Vagina (tissue), 2 donors: ENCODE measurements at regions not wholly inside any gene's neighbourhood (a gene's known extent, or its start where the extent isn't known, plus 50 kb on each side); places are given as distances from the start of the nearest gene placed in this dataset.

Experiments
- DNase-seq, 2 donors: peaks; one replicate each; pipeline ENCODE4 v3.0.0-alpha.2; 2017; ENCODE audit errors: extremely low spot score in 2 of 2
- H3K27ac ChIP-seq: fragments of 200-600 bp; sonication (generic); one replicate; pipeline ENCODE4 v1.5.1; 2019
- H3K27me3 ChIP-seq: fragments of 200-600 bp; sonication (generic); one replicate; pipeline ENCODE4 v1.5.1; 2019
- H3K36me3 ChIP-seq, 2 donors: fragments of 200-600 bp; sonication (generic); one replicate each; pipeline ENCODE4 v1.5.1; 2017 to 2019
- H3K4me1 ChIP-seq: fragments of 200-600 bp; sonication (generic); one replicate; pipeline ENCODE4 v1.5.1; 2019
- H3K4me3 ChIP-seq, 2 donors: fragments of 200-600 bp; sonication (generic); 1 replicate in 1 of 2; 2 replicates in 1 of 2; pipeline ENCODE4 v1.5.1; 2016 to 2019
- H3K9me3 ChIP-seq: fragments of 200-600 bp; sonication (generic); one replicate; pipeline ENCODE4 v1.5.1; 2019
- POLR2A ChIP-seq, 2 donors: fragments of 450-650 bp; IDR thresholded peaks; one replicate each; pipeline ENCODE4 v1.6.1; 2017; ENCODE audit warnings: antibody characterized with exemption in 2 of 2, mild to moderate bottlenecking in 2 of 2, moderate library complexity in 2 of 2
- POLR2AphosphoS5 ChIP-seq, 2 donors: sonication (generic); formaldehyde crosslinking; IDR thresholded peaks; one replicate each; pipeline ENCODE4 v1.9.0; 2017; ENCODE audit warnings: antibody characterized with exemption in 2 of 2, mild to moderate bottlenecking in 2 of 2, low read depth in 1 of 2; ENCODE audit not compliant: insufficient read depth in 1 of 2
- intact Hi-C: fragments of 100-400 bp; cut with DNase I; formaldehyde crosslinking; loops from one replicate; pipeline ENCODE4 v1.15.1; 2023
- TF ChIP-seq, protein P1 (sequence below), 3 experiments: fragments of 450-650 bp in 2 of 3; fragments of 200-600 bp in 1 of 3; sonication (generic) in 1 of 3; IDR thresholded peaks; one replicate each; pipeline ENCODE4 v1.5.1; 2017 to 2019; ENCODE audit warnings: antibody characterized with exemption in 3 of 3, mild to moderate bottlenecking in 2 of 3, moderate library complexity in 2 of 3

DNA sequence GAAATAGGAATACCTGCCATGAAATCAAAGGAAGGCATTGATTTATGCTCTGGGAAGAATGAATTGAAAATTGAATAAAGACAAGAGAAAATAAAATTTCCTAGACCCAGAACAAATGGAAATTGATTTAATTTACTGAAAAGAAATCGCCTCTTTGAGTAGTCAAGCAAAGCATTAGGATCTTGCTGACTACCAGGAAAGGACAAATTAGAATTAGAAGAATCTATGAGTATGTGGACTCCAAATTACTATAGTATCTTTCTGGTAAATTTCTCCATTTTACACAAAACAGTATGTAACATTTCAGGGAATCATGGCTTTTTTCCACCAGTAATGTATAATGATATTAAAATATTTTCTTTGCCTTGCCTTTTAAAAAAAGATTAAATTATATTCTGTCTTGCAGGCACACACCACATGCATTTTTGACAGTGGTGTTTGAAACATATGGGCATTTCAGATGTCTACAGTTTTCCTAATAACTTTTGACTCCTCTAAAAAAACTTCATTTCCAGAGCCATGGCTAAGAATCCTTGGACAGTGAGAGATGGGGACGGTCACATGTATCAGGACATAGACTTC, 768.7 kb upstream of the NRSN1 start:
- H3K27ac ChIP-seq: no peak overlapping the region
- TF ChIP-seq POLR2AphosphoS5 (IDR thresholded peaks at IDR 0.05; ENCODE audit: insufficient read depth in 1 of 2, low read depth in 1 of 2) (no peak), POLR2A (IDR thresholded peaks at IDR 0.05) (no peak)
- TF ChIP-seq, protein P1, sequence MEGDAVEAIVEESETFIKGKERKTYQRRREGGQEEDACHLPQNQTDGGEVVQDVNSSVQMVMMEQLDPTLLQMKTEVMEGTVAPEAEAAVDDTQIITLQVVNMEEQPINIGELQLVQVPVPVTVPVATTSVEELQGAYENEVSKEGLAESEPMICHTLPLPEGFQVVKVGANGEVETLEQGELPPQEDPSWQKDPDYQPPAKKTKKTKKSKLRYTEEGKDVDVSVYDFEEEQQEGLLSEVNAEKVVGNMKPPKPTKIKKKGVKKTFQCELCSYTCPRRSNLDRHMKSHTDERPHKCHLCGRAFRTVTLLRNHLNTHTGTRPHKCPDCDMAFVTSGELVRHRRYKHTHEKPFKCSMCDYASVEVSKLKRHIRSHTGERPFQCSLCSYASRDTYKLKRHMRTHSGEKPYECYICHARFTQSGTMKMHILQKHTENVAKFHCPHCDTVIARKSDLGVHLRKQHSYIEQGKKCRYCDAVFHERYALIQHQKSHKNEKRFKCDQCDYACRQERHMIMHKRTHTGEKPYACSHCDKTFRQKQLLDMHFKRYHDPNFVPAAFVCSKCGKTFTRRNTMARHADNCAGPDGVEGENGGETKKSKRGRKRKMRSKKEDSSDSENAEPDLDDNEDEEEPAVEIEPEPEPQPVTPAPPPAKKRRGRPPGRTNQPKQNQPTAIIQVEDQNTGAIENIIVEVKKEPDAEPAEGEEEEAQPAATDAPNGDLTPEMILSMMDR (IDR thresholded peaks at IDR 0.05): no peak
- H3K4me1 ChIP-seq: no peaks in the 10 kb centered on the region
- no peaks in the 10 kb centered on the region for H3K36me3 ChIP-seq
- H3K4me3 ChIP-seq: no peak overlapping the region
- DNase-seq: no peak
- no peaks in the 10 kb centered on the region for H3K9me3 ChIP-seq
- intact Hi-C loops: no loop called here
- no peaks in the 10 kb centered on the region for H3K27me3 ChIP-seq

DNA sequence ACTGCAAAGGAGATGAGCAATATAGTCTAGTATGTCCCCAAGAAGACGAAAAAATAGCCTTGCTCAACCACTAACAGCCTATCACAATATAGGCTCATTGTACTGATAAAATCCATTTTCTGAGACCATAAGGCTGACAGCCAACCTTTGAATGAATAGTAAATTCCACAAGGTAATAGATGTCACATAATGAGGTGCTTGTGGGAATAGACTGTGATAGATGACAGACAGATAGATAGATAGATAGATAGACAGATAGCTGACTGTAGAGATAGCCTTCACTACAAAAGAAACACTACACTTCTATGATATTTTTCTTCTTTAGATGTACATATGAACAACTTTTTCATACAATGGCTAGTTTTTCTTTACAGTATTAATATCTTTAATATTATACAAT, 760.3 kb upstream of the NRSN1 start:
- Histone ChIP-seq H3K36me3 (no peaks in the 10 kb centered on the region), H3K27me3 (no peaks in the 10 kb centered on the region), H3K4me3 (no peak overlapping the region), H3K4me1 (no peaks in the 10 kb centered on the region), H3K27ac (no peak overlapping the region), H3K9me3 (no peaks in the 10 kb centered on the region)
- no peak for DNase-seq
- TF ChIP-seq, protein P1 (IDR thresholded peaks at IDR 0.05): no peak
- TF ChIP-seq POLR2A (IDR thresholded peaks at IDR 0.05) (no peak), POLR2AphosphoS5 (IDR thresholded peaks at IDR 0.05; ENCODE audit: insufficient read depth in 1 of 2, low read depth in 1 of 2) (no peak)
- intact Hi-C loops: no loop called here

GRCh38 chr6:23367311-23367710, 758.7 kb upstream of the NRSN1 start:
- no peak for DNase-seq
- Histone ChIP-seq H3K36me3 (no peaks in the 10 kb centered on the region), H3K27ac (no peak overlapping the region), H3K9me3 (no peaks in the 10 kb centered on the region), H3K4me3 (no peak overlapping the region), H3K27me3 (no peaks in the 10 kb centered on the region), H3K4me1 (no peaks in the 10 kb centered on the region)
- TF ChIP-seq POLR2A (IDR thresholded peaks at IDR 0.05): no peak
- no peak for TF ChIP-seq POLR2AphosphoS5 (IDR thresholded peaks at IDR 0.05; ENCODE audit: insufficient read depth in 1 of 2, low read depth in 1 of 2)
- TF ChIP-seq, protein P1 (IDR thresholded peaks at IDR 0.05): no peak
- intact Hi-C loops: no loop called here

- Histone ChIP-seq H3K36me3 (no peaks in the 10 kb centered on the region), H3K4me1 (no peaks in the 10 kb centered on the region), H3K27ac (no peak overlapping the region), H3K9me3 (no peaks in the 10 kb centered on the region), H3K4me3 (no peak overlapping the region), H3K27me3 (no peaks in the 10 kb centered on the region)
- intact Hi-C loops: no loop called here
- no peak for DNase-seq
- TF ChIP-seq POLR2A (IDR thresholded peaks at IDR 0.05) (no peak), POLR2AphosphoS5 (IDR thresholded peaks at IDR 0.05; ENCODE audit: insufficient read depth in 1 of 2, low read depth in 1 of 2) (no peak)
- TF ChIP-seq, protein P1 (IDR thresholded peaks at IDR 0.05): no peak
Observed at GRCh38 chr6:23368557-23368956, 757.5 kb upstream of the NRSN1 start.

DNA sequence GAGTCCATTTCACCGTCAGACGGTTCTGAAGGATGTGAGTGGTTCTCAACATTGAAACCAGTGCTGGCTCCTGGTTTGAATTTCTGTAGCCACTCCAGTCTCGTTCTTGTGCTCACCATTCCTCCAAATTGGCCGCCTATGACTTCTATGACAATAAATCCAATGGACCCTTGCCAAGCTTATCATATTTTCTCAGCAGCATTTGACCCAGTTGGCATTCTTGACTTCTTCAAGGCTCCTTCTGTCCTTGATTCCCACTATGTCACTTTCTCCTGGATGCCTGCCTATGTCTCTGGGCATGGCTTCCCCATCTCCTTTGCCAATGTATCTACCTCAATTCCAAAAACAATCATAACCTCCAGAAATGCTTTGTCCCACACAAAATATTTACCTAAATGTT, 756.0 kb upstream of the NRSN1 start:
- H3K27me3 ChIP-seq: no peaks in the 10 kb centered on the region
- TF ChIP-seq POLR2A (IDR thresholded peaks at IDR 0.05): no peak
- H3K27ac ChIP-seq: no peak overlapping the region
- H3K4me1 ChIP-seq: no peaks in the 10 kb centered on the region
- intact Hi-C loops: no loop called here
- no peak overlapping the region for H3K4me3 ChIP-seq
- H3K36me3 ChIP-seq: no peaks in the 10 kb centered on the region
- DNase-seq: no peak
- H3K9me3 ChIP-seq: no peaks in the 10 kb centered on the region
